H9 (cell line): ENCODE measurements at regions not wholly inside any gene's neighbourhood (a gene's known extent, or its start where the extent isn't known, plus 50 kb on each side); places are given as distances from the start of the nearest gene placed in this dataset.

Experiments used
- DNase-seq: peaks from one replicate; pipeline ENCODE4 v3.0.0-alpha.2; 2017
- H2AFZ ChIP-seq: one replicate; pipeline ENCODE4 v1.6.1; 2013; ENCODE audit warnings: mild to moderate bottlenecking, low read length, control low read depth, moderate library complexity
- H2AK5ac ChIP-seq: 2 replicates; pipeline ENCODE4 v1.6.1; 2013; ENCODE audit warnings: low read length, control low read depth, mixed read lengths; ENCODE audit not compliant: insufficient read length
- H2BK120ac ChIP-seq: one replicate; pipeline ENCODE4 v1.6.1; 2013; ENCODE audit warnings: low read depth, mild to moderate bottlenecking, low read length, control low read depth, inconsistent platforms; ENCODE audit not compliant: poor library complexity, severe bottlenecking
- H2BK12ac ChIP-seq: 2 replicates; pipeline ENCODE4 v1.6.1; 2013; ENCODE audit warnings: low read length, control low read depth, mixed read lengths, low read depth; ENCODE audit not compliant: insufficient read length
- H2BK15ac ChIP-seq: 2 replicates; pipeline ENCODE4 v1.6.1; 2013; ENCODE audit warnings: low read depth, low read length, control low read depth
- H2BK20ac ChIP-seq: one replicate; pipeline ENCODE4 v1.6.1; 2013; ENCODE audit warnings: low read depth, mild to moderate bottlenecking, low read length, control low read depth, inconsistent platforms; ENCODE audit not compliant: poor library complexity, severe bottlenecking
- H2BK5ac ChIP-seq: 2 replicates; pipeline ENCODE4 v1.6.1; 2013; ENCODE audit warnings: low read length, control low read depth, mixed read lengths; ENCODE audit not compliant: insufficient read length
- H3K14ac ChIP-seq: 2 replicates; pipeline ENCODE4 v1.6.1; 2013; ENCODE audit warnings: low read length, control low read depth; ENCODE audit not compliant: insufficient read depth
- H3K18ac ChIP-seq: 2 replicates; pipeline ENCODE4 v1.6.1; 2013; ENCODE audit warnings: low read depth, mild to moderate bottlenecking, mixed read lengths, low read length, control low read depth; ENCODE audit not compliant: insufficient read length
- H3K23ac ChIP-seq: 2 replicates; pipeline ENCODE4 v1.6.1; 2013; ENCODE audit warnings: low read length, control low read depth, mixed read lengths, low read depth; ENCODE audit not compliant: insufficient read length
- H3K23me2 ChIP-seq: 2 replicates; pipeline ENCODE4 v1.6.1; 2013; ENCODE audit warnings: low read depth, mild to moderate bottlenecking, mixed read lengths, low read length, control low read depth; ENCODE audit not compliant: insufficient read length, poor library complexity, severe bottlenecking
- H3K27ac ChIP-seq: 2 replicates; pipeline ENCODE4 v1.5.1; 2013; ENCODE audit warnings: low read length, control low read depth, mixed read lengths, low read depth; ENCODE audit not compliant: insufficient read length
- H3K27me3 ChIP-seq: 2 replicates; pipeline ENCODE4 v1.6.1; 2013; ENCODE audit warnings: low read length, control low read depth, inconsistent platforms; ENCODE audit not compliant: insufficient read depth
- H3K4ac ChIP-seq: 2 replicates; pipeline ENCODE4 v1.6.1; 2013; ENCODE audit warnings: low read depth, mild to moderate bottlenecking, control low read depth, inconsistent platforms, low read length, moderate library complexity
- H3K4me1 ChIP-seq: 2 replicates; pipeline ENCODE4 v1.6.1; 2013; ENCODE audit warnings: low read length, control low read depth, inconsistent platforms; ENCODE audit not compliant: insufficient read depth
- H3K4me2 ChIP-seq: 2 replicates; pipeline ENCODE4 v1.6.1; 2013; ENCODE audit warnings: low read length, control low read depth, mixed read lengths; ENCODE audit not compliant: insufficient read length, insufficient read depth
- H3K56ac ChIP-seq: 2 replicates; pipeline ENCODE4 v1.6.1; 2013; ENCODE audit warnings: low read depth, mild to moderate bottlenecking, mixed read lengths, low read length, control low read depth; ENCODE audit not compliant: insufficient read length
- H3K79me1 ChIP-seq: 2 replicates; pipeline ENCODE4 v1.6.1; 2013; ENCODE audit warnings: low read depth, mild to moderate bottlenecking, moderate library complexity, low read length, control low read depth, inconsistent platforms; ENCODE audit not compliant: insufficient read depth, poor library complexity, severe bottlenecking
- H3K79me2 ChIP-seq: 2 replicates; pipeline ENCODE4 v1.6.1; 2013; ENCODE audit warnings: low read length, control low read depth, inconsistent platforms; ENCODE audit not compliant: insufficient read depth
- H3K9ac ChIP-seq: 2 replicates; pipeline ENCODE4 v1.6.1; 2013; ENCODE audit warnings: low read length, control low read depth, mixed read lengths; ENCODE audit not compliant: insufficient read length; ENCODE audit errors: extremely low read depth
- H3K9me3 ChIP-seq: one replicate; pipeline ENCODE4 v1.6.1; 2013; ENCODE audit warnings: low read depth, low read length, inconsistent platforms; ENCODE audit not compliant: control insufficient read depth
- H3T11ph ChIP-seq: one replicate; pipeline ENCODE4 v1.6.1; 2013; ENCODE audit warnings: mild to moderate bottlenecking, low read length, control low read depth, inconsistent platforms
- H4K20me1 ChIP-seq: one replicate; pipeline ENCODE4 v1.6.1; 2013; ENCODE audit not compliant: control insufficient read depth, insufficient read length, insufficient read depth
- H4K5ac ChIP-seq: 2 replicates; pipeline ENCODE4 v1.6.1; 2013; ENCODE audit warnings: low read depth, mild to moderate bottlenecking, mixed read lengths, low read length, control low read depth; ENCODE audit not compliant: insufficient read length
- H4K8ac ChIP-seq: replicated peaks from 2 replicates; pipeline ENCODE4 v1.6.1; 2013; ENCODE audit warnings: low read length, control low read depth, mixed read lengths, low read depth; ENCODE audit not compliant: insufficient read length
- H4K91ac ChIP-seq: 2 replicates; pipeline ENCODE4 v1.6.1; 2013; ENCODE audit warnings: low read depth, mild to moderate bottlenecking, moderate library complexity, mixed read lengths, low read length, control low read depth; ENCODE audit not compliant: insufficient read length
- H3K27ac Mint-ChIP-seq, 3 experiments: 2 replicates in 2 of 3; 3 replicates in 1 of 3; pipeline ENCODE4 v1.8.0; 2020 to 2021; ENCODE audit warnings: mixed read lengths in 3 of 3, mild to moderate bottlenecking in 1 of 3, moderate library complexity in 1 of 3
- H3K27me3 Mint-ChIP-seq: 2 replicates; pipeline ENCODE4 v1.8.0; 2021; ENCODE audit warnings: low read depth, mild to moderate bottlenecking, moderate library complexity, mixed read lengths
- H3K36me3 Mint-ChIP-seq, 3 experiments: 2 replicates in 2 of 3; 3 replicates in 1 of 3; pipeline ENCODE4 v1.8.0; 2020 to 2021; ENCODE audit warnings: low read depth in 3 of 3, mixed read lengths in 3 of 3; ENCODE audit not compliant: insufficient read depth in 1 of 3
- H3K4me1 Mint-ChIP-seq, 2 experiments: 2 replicates each; pipeline ENCODE4 v1.8.0; 2020; ENCODE audit warnings: mixed read lengths in 2 of 2
- H3K4me3 Mint-ChIP-seq, 2 experiments: 2 replicates in 1 of 2; 3 replicates in 1 of 2; pipeline ENCODE4 v1.8.0; 2020 to 2021; ENCODE audit warnings: mild to moderate bottlenecking in 2 of 2, mixed read lengths in 2 of 2, moderate library complexity in 1 of 2
- H3K9me3 Mint-ChIP-seq, 2 experiments: 2 replicates in 1 of 2; 3 replicates in 1 of 2; pipeline ENCODE4 v1.8.0; 2020; ENCODE audit warnings: mild to moderate bottlenecking in 2 of 2, mixed read lengths in 2 of 2, moderate library complexity in 1 of 2
- WGBS: extraction: QIAGEN DNeasy Blood & Tissue Kit; methylation state at CpG from one replicate; pipeline ENCODE4 v1.1.7; 2013; ENCODE audit warnings: missing lambda C conversion rate, low lambda C conversion rate, mixed read lengths; ENCODE audit not compliant: insufficient read length; ENCODE audit errors: extremely low coverage; 5-methylcytosine and 5-hydroxymethylcytosine counted together
- TF ChIP-seq, protein P1 (sequence below): fragments of 200-600 bp; sonication (generic); conservative IDR thresholded peaks from 3 replicates; pipeline ENCODE4 v1.8.0; 2021; ENCODE audit warnings: antibody characterized with exemption, mild to moderate bottlenecking

DNA sequence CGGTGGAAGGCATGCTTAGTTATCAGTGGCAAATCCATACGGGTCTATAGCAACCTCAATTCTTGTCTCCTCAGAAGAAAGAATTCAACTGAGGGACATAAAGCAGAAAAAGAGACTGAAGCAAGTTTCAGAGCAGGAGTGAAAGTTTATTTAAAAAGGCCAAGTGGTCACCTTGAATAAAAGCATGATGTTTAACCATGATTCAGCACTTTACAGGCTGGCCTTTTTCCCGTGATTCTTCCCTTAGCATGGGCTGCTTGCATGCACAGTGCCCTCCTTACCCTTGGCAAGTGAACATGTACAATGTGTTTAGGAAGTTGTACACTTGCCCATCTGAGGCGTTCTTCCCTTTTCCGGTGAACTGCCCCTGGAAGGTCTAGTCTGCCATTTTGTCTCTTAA, 225.3 kb downstream of the ATP23 start:
- Histone ChIP-seq H3K14ac (no peak overlapping the region), H4K20me1 (no peaks in the 10 kb centered on the region), H3K9me3 (no peaks in the 10 kb centered on the region), H2AK5ac (no peak overlapping the region), H3K23me2 (no peaks in the 10 kb centered on the region), H3K27me3 (no peaks in the 10 kb centered on the region), H2BK120ac (no peak overlapping the region), H3K56ac (no peak overlapping the region), H3K79me1 (no peaks in the 10 kb centered on the region), H3K4ac (no peak overlapping the region), H4K8ac (peak overlapping the region; percentile 64), H3K18ac (no peak overlapping the region), H2BK5ac (no peak overlapping the region), H2BK12ac (no peak overlapping the region), H3K27ac (no peak overlapping the region), H3K79me2 (no peaks in the 10 kb centered on the region), H3K4me1 (no peaks in the 10 kb centered on the region), H2BK15ac (no peak overlapping the region), H3K23ac (no peak overlapping the region), H2BK20ac (no peak overlapping the region), H4K5ac (no peak overlapping the region), H3K4me2 (no peak overlapping the region), H4K91ac (no peak overlapping the region), H3T11ph (no peak overlapping the region), H2AFZ (no peak overlapping the region), H3K9ac (no peak overlapping the region)
- H3K27me3 Mint-ChIP-seq: no peaks in the 10 kb centered on the region
- no CpG with 5 or more reads among the region's 5 CpGs for WGBS
- H3K36me3 Mint-ChIP-seq: 0 out of 7 replicates have a peak, but pooled peaks cover 0 to 1% (median 0%) of the 10 kb centered on the region in 3 experiments
- peaks cover 11 to 12% of the 10 kb centered on the region in 2 experiments for H3K4me1 Mint-ChIP-seq
- H3K9me3 Mint-ChIP-seq: no peaks in the 10 kb centered on the region; a peak in 1 of 5 replicates
- no peak overlapping the region for H3K27ac Mint-ChIP-seq
- DNase-seq: no peak
- no peak overlapping the region for H3K4me3 Mint-ChIP-seq
- TF ChIP-seq, protein P1, sequence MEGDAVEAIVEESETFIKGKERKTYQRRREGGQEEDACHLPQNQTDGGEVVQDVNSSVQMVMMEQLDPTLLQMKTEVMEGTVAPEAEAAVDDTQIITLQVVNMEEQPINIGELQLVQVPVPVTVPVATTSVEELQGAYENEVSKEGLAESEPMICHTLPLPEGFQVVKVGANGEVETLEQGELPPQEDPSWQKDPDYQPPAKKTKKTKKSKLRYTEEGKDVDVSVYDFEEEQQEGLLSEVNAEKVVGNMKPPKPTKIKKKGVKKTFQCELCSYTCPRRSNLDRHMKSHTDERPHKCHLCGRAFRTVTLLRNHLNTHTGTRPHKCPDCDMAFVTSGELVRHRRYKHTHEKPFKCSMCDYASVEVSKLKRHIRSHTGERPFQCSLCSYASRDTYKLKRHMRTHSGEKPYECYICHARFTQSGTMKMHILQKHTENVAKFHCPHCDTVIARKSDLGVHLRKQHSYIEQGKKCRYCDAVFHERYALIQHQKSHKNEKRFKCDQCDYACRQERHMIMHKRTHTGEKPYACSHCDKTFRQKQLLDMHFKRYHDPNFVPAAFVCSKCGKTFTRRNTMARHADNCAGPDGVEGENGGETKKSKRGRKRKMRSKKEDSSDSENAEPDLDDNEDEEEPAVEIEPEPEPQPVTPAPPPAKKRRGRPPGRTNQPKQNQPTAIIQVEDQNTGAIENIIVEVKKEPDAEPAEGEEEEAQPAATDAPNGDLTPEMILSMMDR: no peak
